NAMALWA (cell line): ENCODE measurements at regions not wholly inside any gene's neighbourhood (a gene's known extent, or its start where the extent isn't known, plus 50 kb on each side); places are given as distances from the start of the nearest gene placed in this dataset.

Experiments
- DNase-seq: peaks from one replicate; pipeline ENCODE4 v3.0.0-alpha.2; 2015; ENCODE audit warnings: low spot score

DNA sequence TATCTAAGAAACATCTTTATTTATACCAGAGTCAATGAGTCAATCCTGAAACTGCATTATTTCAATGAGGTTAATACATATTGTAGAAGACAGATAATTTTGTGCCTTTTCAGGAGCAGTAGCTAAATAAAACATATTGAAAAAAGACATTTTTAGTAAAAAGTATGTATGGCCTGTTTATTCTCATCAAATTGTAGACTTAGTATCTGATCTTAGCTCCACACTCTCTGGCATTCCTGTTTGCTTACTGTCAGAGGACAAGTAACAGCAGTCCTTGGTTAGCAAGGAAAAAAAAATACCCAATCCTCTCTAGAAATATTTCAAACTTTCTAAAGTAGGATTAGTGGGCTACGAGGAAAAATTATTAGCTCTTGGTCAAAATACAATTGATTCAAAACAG, 50.5 kb upstream of the GUCY1A1 start:
- no peak for DNase-seq

DNA sequence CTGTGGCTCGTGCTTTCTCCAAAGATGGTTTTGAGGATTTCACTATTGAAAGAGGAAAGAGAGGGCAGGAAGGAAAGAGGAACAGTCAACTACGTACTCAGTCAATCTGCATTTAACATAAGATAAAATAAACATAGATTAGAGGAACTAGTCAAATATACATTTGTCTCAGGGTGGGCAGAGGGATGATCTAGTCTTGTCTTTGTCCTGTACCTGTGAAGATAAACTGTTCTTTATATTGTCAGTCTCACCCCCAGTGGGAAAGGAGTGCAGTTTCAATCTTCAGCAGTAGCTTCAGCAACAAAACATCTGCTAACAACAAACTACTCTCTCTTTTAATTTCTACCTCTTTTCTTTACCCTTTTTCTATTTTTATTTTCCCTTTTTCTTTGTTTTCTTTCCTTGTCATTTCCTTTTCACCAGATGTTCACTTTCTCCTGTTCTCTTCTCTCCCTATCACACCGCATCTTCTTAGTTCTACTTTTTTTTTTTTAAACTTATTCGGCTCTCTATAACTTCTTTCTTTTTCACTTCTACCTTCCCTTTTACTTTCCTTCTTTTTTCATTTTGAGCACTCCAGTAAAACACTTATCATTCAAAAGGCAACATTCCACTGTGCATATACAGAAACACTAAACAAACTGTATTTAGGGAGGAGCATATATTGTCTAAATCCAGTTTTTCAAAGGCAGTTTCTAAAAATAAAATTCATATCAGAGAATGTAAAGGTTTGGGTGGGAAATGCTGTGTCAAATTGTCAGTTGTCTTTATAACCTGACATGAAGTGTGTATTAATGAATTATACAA, 51.4 kb upstream of the GUCY1A1 start:
- no peak for DNase-seq

DNA sequence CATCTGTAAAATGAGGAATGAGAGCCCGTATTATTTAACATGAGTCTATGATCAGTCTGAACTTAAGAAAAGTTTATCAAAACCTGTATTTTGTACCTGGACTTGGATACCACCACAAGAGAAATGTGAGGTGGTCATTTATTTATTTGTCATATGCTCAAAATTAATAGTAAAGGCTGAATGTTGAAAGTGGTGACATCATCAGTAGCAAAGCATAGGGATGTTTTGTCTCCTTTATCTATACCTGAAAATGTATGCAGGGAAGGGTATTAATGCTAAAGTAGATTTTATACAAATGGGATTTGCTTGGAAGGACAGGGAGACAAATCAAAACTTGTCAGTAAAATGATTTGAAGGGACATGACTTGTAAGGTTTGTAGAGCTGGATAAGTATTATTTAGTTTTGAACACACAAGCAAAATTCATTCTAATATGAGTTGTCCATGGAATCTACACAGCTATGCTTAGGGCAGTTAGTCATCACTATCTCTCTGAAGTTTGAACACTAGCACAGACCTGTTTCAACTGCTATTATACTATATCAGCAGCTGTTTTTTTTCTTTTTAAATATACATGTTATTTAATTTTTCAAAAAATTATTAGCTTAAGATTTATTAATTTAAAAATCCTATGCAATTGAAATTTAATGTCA, 52.4 kb upstream of the GUCY1A1 start:
- no peak for DNase-seq

DNA sequence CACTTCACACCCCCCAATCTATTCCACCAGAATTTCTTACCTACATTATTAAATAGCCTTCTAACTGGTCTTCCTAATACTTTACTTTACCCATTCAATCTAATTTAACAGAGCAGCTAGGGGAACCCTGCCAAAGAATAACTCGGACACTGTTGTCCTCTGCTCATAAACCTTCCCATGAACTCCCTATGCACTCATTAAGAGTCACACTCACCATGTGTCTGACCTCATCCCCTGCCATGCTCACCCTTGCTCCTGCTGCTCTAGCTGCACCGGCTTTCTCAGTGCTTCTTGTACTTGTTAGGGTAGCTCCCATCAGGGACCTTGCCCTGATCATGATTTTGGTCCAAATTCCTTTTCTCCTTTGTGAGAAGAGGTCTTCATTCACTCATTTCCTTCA, 54.6 kb upstream of the GUCY1A1 start:
- DNase-seq = no peak

DNA sequence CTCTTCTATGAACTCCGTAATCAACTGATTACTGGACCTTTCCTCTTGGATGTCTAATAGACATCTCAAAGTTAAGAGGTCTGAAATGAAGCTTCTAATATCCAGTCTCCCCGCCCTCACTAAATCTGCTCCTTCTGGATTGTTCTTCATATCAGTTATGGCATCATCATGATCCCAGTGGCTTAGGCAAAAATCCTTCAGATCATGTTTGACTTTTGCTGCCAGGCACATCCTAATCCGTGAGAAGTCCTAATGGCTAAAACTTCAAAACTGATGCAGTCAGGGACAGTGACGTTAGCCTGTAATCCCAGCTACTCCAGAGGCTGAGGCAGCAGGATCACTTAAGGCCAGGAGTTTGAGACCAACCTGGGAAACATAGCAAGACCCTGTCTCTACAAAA, 55.1 kb upstream of the GUCY1A1 start:
- DNase-seq = no peak

DNA sequence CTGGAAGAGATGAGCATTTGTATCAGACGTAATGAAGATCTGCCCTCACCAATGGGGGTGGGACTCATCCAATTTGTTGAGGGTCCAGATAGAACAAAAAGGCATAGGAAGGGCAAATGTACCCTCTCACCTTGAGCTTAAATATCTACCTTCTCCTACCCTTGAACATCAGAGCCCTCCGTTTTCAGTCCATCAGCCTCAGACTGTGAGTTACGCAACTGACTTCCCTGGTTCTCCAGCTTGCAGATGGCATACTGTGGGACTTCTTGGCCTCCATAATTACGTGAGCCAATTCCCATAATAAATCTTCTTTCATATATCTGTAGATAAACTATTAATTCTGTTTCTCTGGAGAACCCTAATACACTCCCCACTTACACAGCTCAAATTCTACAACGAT, 56.5 kb upstream of the GUCY1A1 start:
- no peak for DNase-seq

DNA sequence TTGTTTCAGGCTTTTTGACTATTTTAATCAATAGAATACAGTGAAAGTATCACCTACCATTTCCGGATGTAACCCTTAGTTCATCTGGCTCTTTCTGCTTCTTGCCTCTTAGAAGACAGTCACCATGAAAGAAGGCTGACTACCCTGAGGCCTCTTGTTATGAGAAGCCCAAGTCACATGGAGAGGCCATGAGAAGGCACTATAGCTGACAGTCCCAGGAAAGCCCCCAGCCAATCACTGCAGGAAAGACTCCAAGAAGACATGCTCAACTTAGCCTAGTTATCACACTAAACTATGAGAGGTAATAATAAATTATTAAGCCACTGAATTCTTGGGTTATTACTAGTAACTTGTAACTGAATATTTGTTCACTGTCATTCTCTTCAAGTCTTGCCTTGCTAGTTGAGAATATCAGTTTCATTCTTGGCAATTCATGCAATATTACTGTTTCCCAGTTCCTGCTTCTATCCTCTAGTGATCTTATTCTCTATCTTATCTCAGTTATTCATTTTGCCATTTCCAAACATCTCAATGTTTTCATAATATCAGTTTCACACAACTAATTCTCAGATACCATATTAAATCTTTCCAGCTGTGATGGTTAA, 57.1 kb upstream of the GUCY1A1 start:
- no peak for DNase-seq

DNA sequence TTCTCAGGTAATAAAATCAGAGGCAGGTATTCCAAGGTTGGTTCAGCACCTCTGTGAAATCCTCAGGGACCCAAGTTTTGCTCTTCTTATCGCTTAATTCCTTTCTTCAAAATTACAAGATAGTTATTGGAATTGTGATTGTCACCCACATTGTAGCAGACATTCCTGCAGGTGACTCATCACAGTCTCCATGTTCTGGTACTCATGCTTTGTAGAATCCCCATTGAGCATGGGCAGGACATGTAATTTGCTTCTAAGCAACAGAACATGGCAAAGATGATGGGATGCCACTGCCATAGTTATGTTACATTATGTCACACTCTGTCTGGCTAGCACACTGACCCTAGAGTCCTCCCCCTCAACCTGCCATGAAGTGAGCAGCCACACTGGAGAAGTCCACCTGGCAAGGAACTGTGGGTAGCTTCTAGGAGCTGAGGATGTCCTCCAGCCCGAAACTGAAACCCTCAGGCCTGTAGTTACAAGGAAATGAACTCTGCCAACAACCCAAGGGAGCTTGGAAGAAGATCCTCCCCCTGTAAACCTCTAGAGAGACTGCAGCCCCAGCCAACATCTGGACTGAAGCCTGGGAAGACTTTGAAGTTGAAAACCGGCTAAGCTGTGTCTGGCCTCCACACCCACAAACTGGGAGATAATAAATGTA, 58.3 kb upstream of the GUCY1A1 start:
- DNase-seq = no peak

DNA sequence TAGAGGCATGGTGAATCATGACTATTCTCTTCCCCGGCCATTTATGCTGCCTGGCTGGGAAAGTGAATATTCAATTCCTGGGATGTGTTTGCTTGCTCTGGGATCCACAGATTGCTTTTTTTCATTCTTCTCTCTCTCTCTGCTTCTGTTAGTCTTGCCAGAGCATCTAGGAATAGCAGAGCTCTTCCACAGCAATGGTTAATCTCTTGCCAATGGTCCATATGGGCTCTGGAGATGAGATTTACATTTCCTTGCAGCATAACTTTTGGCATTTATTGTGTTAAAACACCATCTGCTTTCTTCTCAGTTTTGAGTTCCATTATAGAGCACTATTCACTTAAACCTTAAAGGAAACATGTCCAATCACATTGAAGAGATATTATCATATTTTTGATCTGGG, 59.2 kb upstream of the GUCY1A1 start:
- no peak for DNase-seq

DNA sequence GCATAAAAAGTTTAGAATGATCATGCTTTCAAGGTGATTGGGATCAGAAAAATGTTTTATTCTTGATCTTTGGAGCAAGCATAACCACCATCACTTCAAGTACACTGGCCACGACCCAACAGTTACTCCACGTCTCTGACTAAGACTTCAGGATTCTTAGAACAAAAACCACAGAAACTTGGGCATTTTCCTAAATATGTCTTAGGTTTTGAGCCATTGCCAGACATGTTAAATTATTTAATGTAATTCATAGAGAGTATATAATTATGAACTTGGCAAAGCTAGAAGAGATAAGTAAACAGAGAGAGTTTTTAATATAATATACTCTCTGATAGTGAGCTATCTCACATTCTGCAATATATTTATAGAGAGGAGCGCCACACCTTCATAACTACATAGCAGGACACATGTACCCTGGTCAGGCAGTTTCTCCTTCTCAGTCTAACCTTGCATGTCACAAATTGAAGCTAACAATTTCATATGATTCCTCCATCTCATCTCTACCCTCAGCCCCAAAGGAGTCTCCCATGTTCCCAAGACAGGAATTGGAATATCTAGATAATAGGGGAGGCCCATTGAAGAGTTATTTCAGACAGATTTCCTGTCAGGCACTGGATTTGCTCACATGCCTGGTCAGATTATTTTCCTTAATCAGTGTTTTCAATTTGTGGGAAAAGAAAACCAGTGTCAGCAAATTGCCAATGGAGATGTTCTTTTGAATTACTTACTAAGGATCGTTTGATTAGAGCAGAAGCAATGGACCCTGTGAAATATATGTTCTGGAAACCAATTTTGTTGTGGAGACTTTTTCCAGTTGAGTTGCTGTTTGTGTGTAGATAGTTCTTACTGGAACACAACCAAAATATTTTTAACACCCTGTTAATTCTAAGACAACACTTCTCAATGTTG, 61.7 kb upstream of the GUCY1A1 start:
- no peak for DNase-seq

DNA sequence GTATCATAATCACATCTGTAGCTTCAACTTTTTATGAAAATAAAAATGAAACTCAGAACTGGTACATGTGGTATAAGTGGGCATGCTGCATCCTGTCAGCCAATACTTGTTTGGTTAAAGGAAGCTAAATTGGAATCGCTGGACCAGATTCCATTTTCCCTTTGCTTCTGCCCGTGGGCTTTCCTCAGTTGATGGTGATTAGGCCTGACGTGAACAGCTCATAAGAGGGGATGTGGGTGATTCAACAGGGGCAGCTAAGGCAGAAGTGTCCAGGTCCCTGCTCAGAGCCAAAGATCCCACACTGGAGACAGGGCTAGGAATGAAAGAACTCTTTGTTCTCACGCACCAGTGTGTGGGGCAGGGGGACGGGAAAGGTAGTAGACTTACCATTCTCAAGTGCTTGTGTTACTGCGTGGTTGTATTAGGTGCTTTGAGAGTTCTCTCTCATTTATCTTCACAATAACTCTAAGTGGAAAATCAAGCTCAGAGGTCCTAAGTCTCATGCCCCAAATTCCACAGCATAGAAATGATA, 63.2 kb upstream of the GUCY1A1 start:
- DNase-seq = no peak

DNA sequence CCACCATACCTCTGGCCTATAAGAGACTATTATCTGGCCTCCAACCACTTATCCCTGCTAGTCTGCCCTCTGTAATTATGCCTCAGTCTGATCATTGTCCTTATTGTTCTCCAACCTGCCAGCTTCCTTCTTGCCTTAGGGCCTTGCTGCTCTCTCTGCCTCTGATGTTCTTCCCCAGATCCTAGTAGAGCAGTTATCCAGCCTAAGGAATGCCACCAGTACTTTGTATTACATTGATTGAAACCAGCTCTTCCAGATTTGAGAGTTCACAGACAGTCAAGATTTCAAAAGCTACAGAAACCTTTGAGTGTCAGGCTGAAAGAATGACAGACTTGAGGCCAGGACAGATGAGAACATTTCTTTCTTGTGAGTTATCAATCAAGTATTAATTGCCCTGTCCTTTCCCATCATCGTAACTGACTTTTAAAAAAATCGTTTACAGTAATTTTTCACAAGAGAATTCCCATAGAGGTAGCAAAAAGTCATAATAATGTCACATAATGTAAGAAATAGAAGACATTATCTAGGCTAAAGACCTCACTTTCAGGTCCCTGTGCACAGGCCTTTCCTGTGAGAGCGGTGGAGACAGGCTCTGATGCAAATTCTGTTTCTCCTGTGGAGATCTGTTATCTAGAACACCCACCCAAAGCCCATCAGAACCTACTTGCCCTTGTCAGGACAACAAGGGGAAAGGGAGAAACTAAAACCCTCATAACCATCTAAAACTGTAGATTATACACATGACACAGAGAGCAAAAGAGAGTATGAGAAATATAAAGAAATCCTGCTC, 64.1 kb upstream of the GUCY1A1 start:
- no peak for DNase-seq

DNA sequence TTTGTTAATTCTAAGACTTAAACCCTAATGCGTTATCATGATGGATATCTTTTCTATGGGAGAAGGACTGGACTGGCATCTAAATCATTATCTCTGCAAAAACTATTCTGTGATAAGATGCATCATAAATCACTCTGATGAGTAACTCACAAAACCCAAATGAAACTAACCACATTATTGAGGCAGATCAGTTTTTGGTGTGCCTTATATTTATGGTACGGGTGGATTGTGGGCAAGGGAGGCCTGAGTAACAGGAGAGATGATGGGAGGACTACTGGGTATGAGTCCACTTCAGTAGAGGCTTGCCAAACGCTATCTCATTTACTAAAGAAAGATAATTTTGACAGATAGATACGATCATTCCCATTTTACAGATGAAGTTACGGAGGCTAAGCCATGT, 66.4 kb upstream of the GUCY1A1 start:
- no peak for DNase-seq

DNA sequence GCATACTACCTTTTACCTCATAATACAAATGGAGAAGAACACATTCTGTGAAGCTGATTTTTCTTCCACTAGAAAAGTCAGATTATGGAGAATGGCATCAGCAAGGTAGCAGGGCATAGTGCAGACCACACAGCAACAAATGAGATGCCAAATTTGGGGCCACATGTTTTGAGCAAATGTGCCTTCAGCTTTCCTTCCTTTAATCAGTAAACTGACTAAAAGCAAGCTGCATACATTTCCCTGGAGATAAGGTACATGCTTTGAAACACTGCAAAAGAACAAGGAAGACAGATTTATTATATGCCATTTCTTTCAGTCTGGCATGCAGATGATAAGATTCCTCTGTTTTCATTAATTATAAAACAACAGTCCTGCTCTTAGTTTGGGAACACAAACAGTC, 67.1 kb upstream of the GUCY1A1 start:
- DNase-seq = no peak

DNA sequence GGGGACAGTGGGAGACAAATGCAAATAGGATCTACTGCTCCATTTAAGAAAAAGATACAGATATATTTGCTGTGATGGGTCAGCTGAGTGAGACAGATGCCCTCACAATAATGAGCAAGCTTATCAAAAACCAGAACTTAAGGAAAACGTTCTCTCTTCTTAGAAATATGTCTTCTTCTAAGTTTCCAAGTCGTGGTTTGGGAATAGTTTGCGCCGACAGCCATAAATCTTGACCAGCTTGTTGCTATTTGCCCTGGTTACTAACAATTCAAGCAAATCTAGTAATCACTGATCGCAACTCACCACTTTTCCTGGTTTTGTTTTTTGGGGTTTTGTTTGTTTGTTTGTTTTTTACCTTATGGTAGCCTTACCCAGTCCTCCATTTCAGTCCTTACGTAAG, 67.6 kb upstream of the GUCY1A1 start:
- no peak for DNase-seq

DNA sequence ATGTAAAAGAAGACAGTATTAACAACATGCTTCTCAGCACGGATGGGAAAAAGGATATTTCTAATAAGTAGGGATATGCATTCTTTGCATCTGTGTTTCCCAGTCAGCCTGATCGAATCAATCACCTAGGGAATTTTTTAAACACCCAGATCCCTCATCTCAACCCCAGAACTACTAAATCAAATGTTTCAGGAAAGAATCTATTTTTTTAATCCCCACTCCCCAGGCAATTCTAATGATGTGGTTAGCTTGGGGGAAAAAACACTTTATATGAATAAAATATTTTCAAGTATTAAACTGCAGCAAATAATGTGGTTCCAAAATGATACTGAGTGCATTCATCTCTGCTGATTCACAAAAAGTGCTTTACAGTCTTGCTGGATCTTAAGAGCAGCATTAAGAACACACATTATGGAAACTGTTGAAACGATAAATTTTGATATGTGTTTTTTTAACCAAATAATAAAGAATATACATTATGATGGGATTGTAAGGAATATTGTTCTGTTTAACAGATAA, 68.7 kb upstream of the GUCY1A1 start:
- DNase-seq = no peak

DNA sequence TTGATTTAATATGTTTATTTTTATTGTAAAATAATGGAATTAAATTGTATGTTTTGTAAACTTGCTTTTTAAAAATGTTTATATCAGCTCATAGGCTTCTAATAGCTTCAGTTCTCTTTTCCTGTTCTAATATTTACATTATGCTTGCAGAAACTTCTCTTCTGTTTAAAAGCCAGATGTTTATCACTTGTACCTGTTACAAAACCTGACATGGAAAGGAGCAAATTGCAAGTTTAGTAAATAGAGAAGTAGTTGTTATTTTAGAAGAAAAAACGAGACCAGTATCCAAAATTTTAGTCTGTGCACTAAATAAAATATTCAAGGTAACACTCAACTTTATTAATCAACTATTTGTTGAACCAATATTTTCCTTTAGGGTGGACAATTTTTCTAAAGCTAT, 69.4 kb upstream of the GUCY1A1 start:
- no peak for DNase-seq

DNA sequence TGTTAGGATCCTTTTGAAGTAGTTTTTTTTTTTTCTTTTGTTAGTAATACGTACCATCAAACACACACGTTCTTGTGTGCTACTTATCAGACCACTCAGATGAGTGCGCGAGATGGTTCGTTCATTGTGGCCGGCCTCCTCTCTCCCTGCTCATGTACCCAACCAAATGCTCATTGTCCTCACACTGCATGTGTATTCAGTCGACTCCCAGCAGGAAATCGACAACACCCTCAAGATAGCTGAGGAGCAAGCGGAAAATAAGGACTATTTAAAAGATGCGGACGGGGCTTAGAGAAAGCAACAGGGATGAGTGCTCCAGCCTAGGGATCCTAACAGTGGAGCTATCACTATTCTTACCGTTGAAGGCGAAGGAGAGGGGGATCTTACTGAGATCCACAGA, 72.9 kb upstream of the GUCY1A1 start:
- no peak for DNase-seq

DNA sequence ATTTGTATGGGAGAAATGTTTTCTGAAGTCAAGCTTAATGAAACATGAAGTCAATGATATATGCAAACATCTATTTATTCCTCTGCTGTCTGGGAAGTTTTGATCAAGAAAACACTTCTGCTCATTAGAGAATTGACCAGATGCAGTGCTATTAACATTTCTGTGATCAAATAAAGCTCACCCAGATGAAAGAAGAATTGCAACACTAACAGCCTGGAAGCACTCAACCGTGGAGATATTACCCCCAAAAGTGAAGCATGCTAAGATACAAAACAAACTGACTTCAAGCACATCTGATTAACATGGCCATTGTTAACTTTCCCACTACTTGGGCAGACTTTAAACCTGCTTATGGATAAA, 73.7 kb upstream of the GUCY1A1 start:
- DNase-seq = no peak

DNA sequence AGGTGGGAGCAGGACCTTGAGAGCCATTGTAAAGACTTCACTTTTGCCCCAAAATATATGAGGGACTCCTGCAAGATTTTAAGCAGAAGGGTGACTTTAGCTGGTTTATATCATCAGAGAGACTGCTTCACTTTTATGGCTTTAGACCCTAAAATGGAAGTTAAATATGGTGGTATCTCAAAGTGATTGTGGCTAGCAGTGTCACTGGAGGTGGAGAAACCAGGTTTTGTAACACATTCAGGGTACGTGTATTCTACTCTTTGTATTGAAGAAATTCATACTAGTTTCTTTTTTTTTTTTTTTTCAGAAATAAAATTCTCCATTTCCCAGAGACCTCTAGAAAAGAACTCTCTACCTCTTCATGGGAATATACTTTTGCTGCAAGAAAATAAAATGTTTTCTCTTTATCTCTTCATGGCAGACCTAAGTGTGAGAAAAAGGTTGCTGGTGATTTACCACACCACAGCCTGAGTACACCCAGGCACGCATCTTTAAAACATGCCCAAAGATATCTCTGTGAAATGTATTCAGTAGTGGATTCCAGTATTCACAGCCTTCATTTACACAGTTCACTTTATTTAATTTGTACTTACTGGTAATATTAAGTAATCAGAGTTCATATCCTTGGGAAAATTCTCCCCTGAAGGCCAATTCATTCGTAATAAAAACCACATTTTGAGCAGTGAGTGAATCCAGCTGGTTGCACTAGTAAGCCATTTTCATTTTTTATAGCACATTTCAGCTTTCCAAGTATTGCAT, 74.3 kb upstream of the GUCY1A1 start:
- no peak for DNase-seq
